Breast epithelium (tissue), 4 donors: ENCODE measurements at regions not wholly inside any gene's neighbourhood (a gene's known extent, or its start where the extent isn't known, plus 50 kb on each side); places are given as distances from the start of the nearest gene placed in this dataset.

Experiments used
- DNase-seq, 2 donors: peaks; one replicate each; pipeline ENCODE4 v3.0.0-alpha.2; 2019; ENCODE audit warnings: low spot score in 2 of 2
- H3K27ac ChIP-seq, 2 donors: fragments of 200-600 bp; sonication (generic) in 1 of 2; one replicate each; pipeline ENCODE4 v1.5.1; 2016 to 2019; ENCODE audit warnings: mild to moderate bottlenecking in 1 of 2
- H3K27me3 ChIP-seq, 2 donors: fragments of 200-600 bp; sonication (generic) in 1 of 2; one replicate each; pipeline versions ENCODE4 v1.5.1 to v1.6.0; 2017 to 2019; ENCODE audit warnings: control low read depth in 1 of 2, mild to moderate bottlenecking in 1 of 2
- H3K36me3 ChIP-seq: fragments of 200-600 bp; one replicate; pipeline ENCODE4 v1.5.1; 2019
- H3K4me1 ChIP-seq, 2 donors: fragments of 200-600 bp; sonication (generic); one replicate each; pipeline ENCODE4 v1.5.1; 2016 to 2019; ENCODE audit warnings: control low read depth in 1 of 2
- H3K4me3 ChIP-seq, 3 donors: fragments of 200-600 bp; sonication (generic); 1 replicate in 2 of 3; 2 replicates in 1 of 3; pipeline ENCODE4 v1.5.1; 2016 to 2019; ENCODE audit warnings: mild to moderate bottlenecking in 3 of 3, moderate library complexity in 2 of 3
- H3K9me3 ChIP-seq, 2 donors: fragments of 200-600 bp; sonication (generic) in 1 of 2; one replicate each; pipeline ENCODE4 v1.5.1; 2016 to 2019; ENCODE audit warnings: control low read depth in 1 of 2
- CTCF ChIP-seq, 3 donors: fragments of 450-650 bp; IDR thresholded peaks; one replicate each; pipeline ENCODE4 v1.5.1; 2016 to 2017; ENCODE audit warnings: antibody characterized with exemption in 3 of 3, mild to moderate bottlenecking in 3 of 3, moderate library complexity in 3 of 3
- POLR2A ChIP-seq: fragments of 450-650 bp; IDR thresholded peaks from one replicate; pipeline ENCODE4 v1.6.1; 2016; ENCODE audit warnings: antibody characterized with exemption, mild to moderate bottlenecking, moderate library complexity
- POLR2AphosphoS5 ChIP-seq, 3 donors: sonication (generic); formaldehyde crosslinking; IDR thresholded peaks; one replicate each; pipeline ENCODE4 v1.6.1; 2017; ENCODE audit warnings: antibody characterized with exemption in 3 of 3
- intact Hi-C: fragments of 100-400 bp; cut with DNase I; formaldehyde crosslinking; loops from one replicate; pipeline ENCODE4 v1.15.1; 2023; ENCODE audit warnings: low total_unique reads

DNA sequence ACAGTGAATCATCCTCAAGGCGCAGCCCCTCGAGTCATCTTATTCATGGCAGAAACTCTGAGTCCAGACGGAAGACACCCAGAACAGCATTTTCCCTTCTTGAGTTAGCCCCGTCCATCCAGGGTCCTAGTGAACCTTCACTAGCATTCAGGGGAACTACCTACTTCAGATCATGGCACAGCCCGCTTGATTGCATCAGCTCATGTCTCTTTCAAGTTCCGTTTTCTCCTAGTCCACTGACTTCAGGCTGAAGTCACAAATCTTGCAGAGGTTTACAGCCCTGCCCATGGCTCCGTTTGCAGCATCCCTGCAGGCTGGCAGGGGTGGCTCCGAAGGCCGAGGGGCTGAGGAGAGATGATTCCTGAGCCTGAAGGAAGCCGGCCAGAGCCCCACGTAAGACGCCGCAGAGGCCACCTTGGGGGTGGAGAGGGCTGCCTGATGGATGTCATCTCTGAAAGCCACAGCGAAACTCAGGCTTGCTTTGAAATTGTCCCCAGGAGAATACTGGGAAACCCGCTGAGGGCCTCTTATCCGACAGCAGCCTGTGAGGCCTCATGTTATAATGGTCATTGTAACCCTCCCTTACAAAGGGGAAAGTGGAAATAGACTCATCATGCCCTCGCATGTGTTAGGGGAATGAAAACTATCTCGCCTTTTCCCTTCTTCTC is 310.2 kb upstream of the AJAP1 start:
- no peaks in the 10 kb centered on the region for H3K4me1 ChIP-seq
- TF ChIP-seq POLR2A (no peak), CTCF (IDR thresholded peaks at IDR 0.05) (no peak), POLR2AphosphoS5 (IDR thresholded peaks at IDR 0.05) (no peak)
- no peaks in the 10 kb centered on the region for H3K27me3 ChIP-seq
- DNase-seq = no peak
- peaks cover 0 to 12% of the 10 kb centered on the region in 2 donors for H3K9me3 ChIP-seq
- intact Hi-C loops = no loop called here
- no peak overlapping the region for H3K27ac ChIP-seq
- no peaks in the 10 kb centered on the region for H3K36me3 ChIP-seq
- no peak overlapping the region for H3K4me3 ChIP-seq

GRCh38 chr1:4345094-4345493 is 309.3 kb upstream of the AJAP1 start:
- TF ChIP-seq POLR2A (no peak), POLR2AphosphoS5 (IDR thresholded peaks at IDR 0.05) (no peak), CTCF (IDR thresholded peaks at IDR 0.05) (no peak)
- no peaks in the 10 kb centered on the region for H3K36me3 ChIP-seq
- intact Hi-C loops = no loop called here
- no peak for DNase-seq
- H3K4me3 ChIP-seq = no peak overlapping the region
- no peaks in the 10 kb centered on the region for H3K4me1 ChIP-seq
- no peaks in the 10 kb centered on the region for H3K27me3 ChIP-seq
- H3K9me3 ChIP-seq = peaks cover 0 to 12% of the 10 kb centered on the region in 2 donors
- no peak overlapping the region for H3K27ac ChIP-seq

DNA sequence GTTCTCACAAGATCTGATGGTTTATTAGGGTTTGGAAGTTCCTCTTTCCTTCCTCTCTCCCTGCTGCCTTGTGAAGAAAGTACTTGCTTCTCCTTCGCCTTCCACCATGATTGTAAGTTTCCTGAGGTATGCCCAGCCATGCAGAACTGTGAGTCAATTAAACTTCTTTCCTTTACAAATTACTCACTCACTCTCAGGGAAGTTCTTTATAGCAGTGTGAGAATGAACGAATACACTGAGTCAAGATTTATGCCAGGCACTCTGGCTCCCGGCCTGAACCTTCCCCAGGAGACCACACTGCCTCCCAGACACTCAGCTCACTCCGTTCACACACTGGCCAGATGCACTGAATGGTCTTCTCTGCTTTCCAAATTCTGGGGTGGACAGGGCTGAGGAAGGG is 308.3 kb upstream of the AJAP1 start:
- intact Hi-C loops = no loop called here
- Histone ChIP-seq H3K27me3 (no peaks in the 10 kb centered on the region), H3K9me3 (peaks cover 0 to 2% of the 10 kb centered on the region in 2 donors), H3K4me3 (no peak overlapping the region), H3K4me1 (no peaks in the 10 kb centered on the region), H3K27ac (no peak overlapping the region), H3K36me3 (no peaks in the 10 kb centered on the region)
- TF ChIP-seq POLR2AphosphoS5 (IDR thresholded peaks at IDR 0.05) (no peak), POLR2A (no peak), CTCF (IDR thresholded peaks at IDR 0.05) (no peak)
- DNase-seq = no peak

DNA sequence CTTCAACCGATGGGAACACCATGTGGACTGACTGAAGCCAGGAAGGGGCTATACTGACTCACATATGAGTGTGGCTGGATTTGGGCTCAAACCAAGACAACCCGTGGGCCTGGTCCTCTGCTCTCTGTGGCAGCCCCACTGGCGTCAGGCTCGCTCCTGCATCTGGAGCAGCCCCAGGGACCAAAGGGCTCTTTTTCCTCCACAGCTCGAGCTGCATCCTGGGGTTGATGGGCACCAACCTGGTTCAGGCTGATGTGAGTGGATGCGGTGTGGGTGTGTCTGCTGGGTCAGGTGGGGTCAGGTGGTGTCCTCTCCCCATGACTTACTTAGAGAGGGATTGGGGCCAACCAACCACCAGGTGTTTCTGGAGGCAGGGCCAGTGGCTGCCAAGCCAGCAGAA is 303.0 kb upstream of the AJAP1 start:
- TF ChIP-seq CTCF (IDR thresholded peaks at IDR 0.05) = no peak
- no peak for TF ChIP-seq POLR2AphosphoS5 (IDR thresholded peaks at IDR 0.05)
- no peak for TF ChIP-seq POLR2A
- no peak for DNase-seq
- peaks cover 0 to 10% of the 10 kb centered on the region in 2 donors for H3K27me3 ChIP-seq
- no peaks in the 10 kb centered on the region for H3K4me1 ChIP-seq
- intact Hi-C loops = no loop called here
- H3K36me3 ChIP-seq = no peaks in the 10 kb centered on the region
- H3K27ac ChIP-seq = no peak overlapping the region
- no peaks in the 10 kb centered on the region for H3K9me3 ChIP-seq
- H3K4me3 ChIP-seq = no peak overlapping the region

DNA sequence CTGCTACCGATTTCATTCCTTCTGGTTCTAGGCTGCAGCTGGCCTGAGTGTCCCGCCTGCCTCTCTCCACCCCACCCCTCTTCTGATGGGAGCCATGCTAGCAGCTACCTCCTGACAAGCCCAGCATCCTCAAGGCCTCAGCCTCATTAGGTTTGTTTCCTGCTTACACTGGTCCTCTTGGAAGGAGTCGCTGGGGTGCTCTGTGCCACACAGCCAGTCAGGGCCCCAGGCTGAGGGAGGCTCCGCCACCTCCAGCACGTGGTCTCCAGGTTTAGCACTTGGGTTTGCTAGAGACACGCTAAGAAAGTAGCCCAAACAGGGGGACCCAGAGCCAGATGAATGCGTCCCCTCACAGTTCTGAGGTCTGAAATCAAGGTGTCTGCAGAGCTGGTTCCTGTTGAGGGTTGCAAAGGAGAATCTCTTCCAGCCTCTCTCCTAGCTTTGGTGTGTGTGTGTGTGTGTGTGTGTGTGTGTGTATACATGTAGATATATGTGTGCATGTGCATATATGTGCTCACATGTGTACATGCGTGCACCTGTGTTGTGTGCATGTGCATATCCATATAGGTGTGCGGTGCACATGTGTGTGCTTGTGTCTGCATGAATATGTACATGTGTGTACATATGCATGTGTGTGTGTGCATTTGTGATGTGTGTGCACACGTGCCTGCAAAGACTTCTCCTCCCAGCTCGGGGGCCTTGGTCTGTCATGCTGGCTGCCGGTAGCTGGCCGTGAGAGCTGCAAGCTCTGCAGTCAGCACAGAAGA is 301.1 kb upstream of the AJAP1 start:
- Histone ChIP-seq H3K27ac (no peak overlapping the region), H3K4me3 (no peak overlapping the region), H3K36me3 (no peaks in the 10 kb centered on the region), H3K9me3 (no peaks in the 10 kb centered on the region), H3K4me1 (no peaks in the 10 kb centered on the region), H3K27me3 (peaks cover 0 to 12% of the 10 kb centered on the region in 2 donors)
- TF ChIP-seq CTCF (IDR thresholded peaks at IDR 0.05) = no peak
- no peak for TF ChIP-seq POLR2AphosphoS5 (IDR thresholded peaks at IDR 0.05)
- TF ChIP-seq POLR2A = no peak
- intact Hi-C loops = no loop called here
- DNase-seq = no peak
